ENCODE measurements at regions not wholly inside any gene's neighbourhood (a gene's known extent, or its start where the extent isn't known, plus 50 kb on each side); places are given as distances from the start of the nearest gene placed in this dataset.

- TF ChIP-seq CTCF (IDR thresholded peaks at IDR 0.05; ENCODE audit: poor library complexity): no peak
- no peak for TF ChIP-seq EZH2 (IDR thresholded peaks at IDR 0.05; ENCODE audit: borderline replicate concordance)
- no peak for TF ChIP-seq EZH2phosphoT487 (IDR thresholded peaks at IDR 0.05; ENCODE audit: low read depth, severe bottlenecking, unreplicated experiment)
Observed at GRCh38 chr3:86733257-86733656, 257.7 kb downstream of the VGLL3 start.
